Heart left ventricle (tissue), 13 donors: ENCODE measurements at regions not wholly inside any gene's neighbourhood (a gene's known extent, or its start where the extent isn't known, plus 50 kb on each side); places are given as distances from the start of the nearest gene placed in this dataset.

Experiments
- POLR2A ChIP-seq, 2 donors: fragments of 450-650 bp; IDR thresholded peaks; one replicate each; pipeline ENCODE4 v1.6.1; 2017; ENCODE audit warnings: antibody characterized with exemption in 2 of 2, mild to moderate bottlenecking in 2 of 2, moderate library complexity in 2 of 2
- TF ChIP-seq, protein P1 (sequence below), 12 donors: fragments of 200-600 bp; sonication (generic) in 4 of 12; IDR thresholded peaks; one replicate each; pipeline versions ENCODE4 v1.5.0 to v1.8.0; 2018 to 2022; ENCODE audit warnings: antibody characterized with exemption in 12 of 12, mild to moderate bottlenecking in 5 of 12
- donor health status: ischemic (EF 13 %, LVEDD 7.1; RV severe dilation, severe dysfunction).
- donor health status: DM: no; HTN: yes; CAD: no.
- donor health status: DM: no; HTN: no; CAD: no.
- donor health status: ischemic (EF 25% LVEDD 6.9; RV normal size, moderate dysfunction).
- donor health status: ischemic (EF 25% LVEDD 5.7; RV mildly dilated, moderate dysfunction).
- donor health status: ischemic (EF 35%, LVEDD 5.7; RV mildly dilated, moderate dysfunction).
- donor health status: nonischemic (EF 11% LVEDD 7.7; RV severe dilation, severe dysfunction).
- donor health status: DM: yes; HTN: yes; CAD: no.
- donor health status: PGD.
- donor health status: ischemic (EF 29% LVEDD 5.4; RV normal size, mild dysfunction).
- donor health status: nonischemic (EF 23%, LVEDD 6.1; RV moderate dilation, normal function).

DNA sequence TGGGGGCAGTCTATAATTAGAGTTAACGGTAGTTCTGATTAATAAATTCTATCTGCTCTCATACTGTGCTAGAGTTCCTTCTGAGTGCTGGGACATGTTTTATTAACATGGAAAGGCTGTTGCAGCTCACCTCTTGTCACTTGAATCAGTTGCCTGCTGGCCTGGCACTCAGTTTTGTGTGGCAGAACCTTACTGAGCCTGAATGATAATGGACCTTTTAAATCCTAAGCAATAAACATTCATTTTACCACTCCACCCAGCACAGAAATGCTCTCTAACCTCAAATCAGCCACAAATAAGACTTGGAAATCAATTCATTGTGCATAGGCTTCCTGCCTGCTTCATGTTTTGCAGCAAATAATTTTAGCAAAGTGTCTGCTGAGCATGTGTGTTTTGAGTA, 115.0 kb upstream of the RBMS1 start:
- TF ChIP-seq, protein P1, sequence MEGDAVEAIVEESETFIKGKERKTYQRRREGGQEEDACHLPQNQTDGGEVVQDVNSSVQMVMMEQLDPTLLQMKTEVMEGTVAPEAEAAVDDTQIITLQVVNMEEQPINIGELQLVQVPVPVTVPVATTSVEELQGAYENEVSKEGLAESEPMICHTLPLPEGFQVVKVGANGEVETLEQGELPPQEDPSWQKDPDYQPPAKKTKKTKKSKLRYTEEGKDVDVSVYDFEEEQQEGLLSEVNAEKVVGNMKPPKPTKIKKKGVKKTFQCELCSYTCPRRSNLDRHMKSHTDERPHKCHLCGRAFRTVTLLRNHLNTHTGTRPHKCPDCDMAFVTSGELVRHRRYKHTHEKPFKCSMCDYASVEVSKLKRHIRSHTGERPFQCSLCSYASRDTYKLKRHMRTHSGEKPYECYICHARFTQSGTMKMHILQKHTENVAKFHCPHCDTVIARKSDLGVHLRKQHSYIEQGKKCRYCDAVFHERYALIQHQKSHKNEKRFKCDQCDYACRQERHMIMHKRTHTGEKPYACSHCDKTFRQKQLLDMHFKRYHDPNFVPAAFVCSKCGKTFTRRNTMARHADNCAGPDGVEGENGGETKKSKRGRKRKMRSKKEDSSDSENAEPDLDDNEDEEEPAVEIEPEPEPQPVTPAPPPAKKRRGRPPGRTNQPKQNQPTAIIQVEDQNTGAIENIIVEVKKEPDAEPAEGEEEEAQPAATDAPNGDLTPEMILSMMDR (IDR thresholded peaks at IDR 0.05), result no peak
- TF ChIP-seq POLR2A (IDR thresholded peaks at IDR 0.05), result no peak
